ENCODE measurements at regions not wholly inside any gene's neighbourhood (a gene's known extent, or its start where the extent isn't known, plus 50 kb on each side); places are given as distances from the start of the nearest gene placed in this dataset.

DNA sequence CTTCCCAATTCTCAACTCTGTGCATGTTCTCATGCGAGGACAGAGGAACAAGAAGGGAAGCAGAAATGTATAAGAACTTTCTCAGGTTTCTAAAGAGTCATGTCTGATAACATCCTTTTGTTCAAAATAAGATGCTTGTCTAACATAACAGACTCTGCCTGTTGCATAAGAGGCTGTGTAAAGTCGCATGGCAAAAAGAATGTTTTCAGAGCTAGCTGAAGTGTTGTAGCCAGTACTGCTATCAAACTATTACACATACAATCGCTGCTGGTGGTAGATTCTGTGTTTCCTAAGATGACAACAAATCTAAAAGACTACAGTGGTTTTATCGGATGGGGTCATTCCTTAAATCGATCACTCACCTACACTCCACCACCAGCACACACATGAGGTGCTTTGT is 487.5 kb downstream of the IRS1 start:
- Mint-ChIP-seq H3K27me3 (ENCODE audit: low read depth) (no peaks in the 10 kb centered on the region), H3K36me3 (ENCODE audit: low read depth) (no peaks in the 10 kb centered on the region), H3K9me3 (no peaks in the 10 kb centered on the region), H3K4me3 (no peak overlapping the region), H3K27ac (ENCODE audit: unreplicated experiment) (no peak overlapping the region), H3K4me1 (no peaks in the 10 kb centered on the region)
- no peak for DNase-seq (ENCODE audit: low read depth, low spot score)
- TF ChIP-seq, protein P1, sequence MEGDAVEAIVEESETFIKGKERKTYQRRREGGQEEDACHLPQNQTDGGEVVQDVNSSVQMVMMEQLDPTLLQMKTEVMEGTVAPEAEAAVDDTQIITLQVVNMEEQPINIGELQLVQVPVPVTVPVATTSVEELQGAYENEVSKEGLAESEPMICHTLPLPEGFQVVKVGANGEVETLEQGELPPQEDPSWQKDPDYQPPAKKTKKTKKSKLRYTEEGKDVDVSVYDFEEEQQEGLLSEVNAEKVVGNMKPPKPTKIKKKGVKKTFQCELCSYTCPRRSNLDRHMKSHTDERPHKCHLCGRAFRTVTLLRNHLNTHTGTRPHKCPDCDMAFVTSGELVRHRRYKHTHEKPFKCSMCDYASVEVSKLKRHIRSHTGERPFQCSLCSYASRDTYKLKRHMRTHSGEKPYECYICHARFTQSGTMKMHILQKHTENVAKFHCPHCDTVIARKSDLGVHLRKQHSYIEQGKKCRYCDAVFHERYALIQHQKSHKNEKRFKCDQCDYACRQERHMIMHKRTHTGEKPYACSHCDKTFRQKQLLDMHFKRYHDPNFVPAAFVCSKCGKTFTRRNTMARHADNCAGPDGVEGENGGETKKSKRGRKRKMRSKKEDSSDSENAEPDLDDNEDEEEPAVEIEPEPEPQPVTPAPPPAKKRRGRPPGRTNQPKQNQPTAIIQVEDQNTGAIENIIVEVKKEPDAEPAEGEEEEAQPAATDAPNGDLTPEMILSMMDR (conservative IDR thresholded peaks at IDR 0.05): no peak

DNA sequence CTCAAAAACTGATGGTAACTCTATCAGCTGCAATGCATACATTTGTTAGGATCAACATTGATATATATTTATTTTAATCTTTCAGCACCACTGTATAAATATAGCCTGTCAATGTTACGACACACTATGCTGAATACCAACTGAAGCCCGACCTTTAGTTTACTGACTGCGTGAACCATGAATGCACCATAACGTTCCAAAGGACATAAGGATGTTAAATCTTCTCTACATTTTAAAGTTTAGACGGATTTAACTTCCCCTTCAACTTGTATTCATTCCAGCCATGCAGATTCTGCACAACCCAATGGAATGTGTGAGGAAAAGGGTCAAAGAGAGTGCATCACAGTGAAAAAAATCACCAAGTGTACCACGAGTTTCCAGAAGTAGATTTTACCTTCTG is 489.5 kb downstream of the IRS1 start:
- Mint-ChIP-seq H3K9me3 (no peaks in the 10 kb centered on the region), H3K27me3 (ENCODE audit: low read depth) (no peaks in the 10 kb centered on the region), H3K27ac (ENCODE audit: unreplicated experiment) (no peak overlapping the region), H3K36me3 (ENCODE audit: low read depth) (no peaks in the 10 kb centered on the region), H3K4me1 (no peaks in the 10 kb centered on the region), H3K4me3 (no peak overlapping the region)
- TF ChIP-seq, protein P1 (conservative IDR thresholded peaks at IDR 0.05): no peak
- DNase-seq (ENCODE audit: low read depth, low spot score): no peak

DNA sequence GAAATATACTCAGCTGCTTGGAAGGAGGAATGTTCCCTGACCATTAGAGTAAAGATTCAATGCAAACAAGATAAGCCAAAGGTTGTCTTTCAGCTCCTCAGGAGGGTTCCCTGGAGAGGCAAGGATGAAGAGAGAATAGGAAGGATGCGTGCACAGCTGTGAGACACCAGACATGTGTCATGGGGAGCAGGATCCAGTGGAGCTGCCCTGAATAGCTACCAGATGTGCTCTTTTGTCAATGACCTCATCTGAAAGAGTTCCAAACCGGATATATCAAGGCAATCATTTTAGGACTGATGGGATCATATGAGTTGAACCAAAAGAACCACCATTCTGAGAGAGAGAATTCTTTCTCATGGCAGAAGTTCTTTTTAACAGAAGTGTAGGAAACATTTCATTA is 490.6 kb downstream of the IRS1 start:
- no peak overlapping the region for H3K27ac Mint-ChIP-seq (ENCODE audit: unreplicated experiment)

DNA sequence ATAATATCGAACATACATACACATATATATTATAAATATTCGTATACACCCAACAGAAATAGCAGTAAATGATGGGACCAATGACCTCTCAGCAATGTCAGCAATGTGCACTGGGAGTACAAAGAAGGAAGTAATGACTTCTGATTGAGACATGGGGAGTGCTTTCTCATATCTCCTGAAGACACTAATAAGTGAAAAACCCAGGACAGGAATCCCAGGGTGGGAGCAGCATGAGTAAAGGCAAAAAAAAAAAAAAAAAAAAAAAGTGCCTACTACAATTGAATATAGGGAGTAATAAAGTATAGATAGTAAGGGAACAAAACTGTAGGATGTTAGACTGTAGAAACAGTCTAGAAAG is 491.3 kb downstream of the IRS1 start:
- Mint-ChIP-seq H3K9me3 (no peaks in the 10 kb centered on the region), H3K4me3 (no peak overlapping the region), H3K27ac (ENCODE audit: unreplicated experiment) (no peak overlapping the region), H3K36me3 (ENCODE audit: low read depth) (no peaks in the 10 kb centered on the region), H3K4me1 (no peaks in the 10 kb centered on the region), H3K27me3 (ENCODE audit: low read depth) (no peaks in the 10 kb centered on the region)
- TF ChIP-seq, protein P1 (conservative IDR thresholded peaks at IDR 0.05): no peak
- no peak for DNase-seq (ENCODE audit: low read depth, low spot score)

More for the DNA sequence above, 490.6 kb downstream of the IRS1 start:
- no peak overlapping the region for H3K4me3 Mint-ChIP-seq
- no peaks in the 10 kb centered on the region for H3K9me3 Mint-ChIP-seq
- H3K4me1 Mint-ChIP-seq: no peaks in the 10 kb centered on the region
- no peak for DNase-seq (ENCODE audit: low read depth, low spot score)
- TF ChIP-seq, protein P1 (conservative IDR thresholded peaks at IDR 0.05): no peak
- no peaks in the 10 kb centered on the region for H3K27me3 Mint-ChIP-seq (ENCODE audit: low read depth)
- no peaks in the 10 kb centered on the region for H3K36me3 Mint-ChIP-seq (ENCODE audit: low read depth)

DNA sequence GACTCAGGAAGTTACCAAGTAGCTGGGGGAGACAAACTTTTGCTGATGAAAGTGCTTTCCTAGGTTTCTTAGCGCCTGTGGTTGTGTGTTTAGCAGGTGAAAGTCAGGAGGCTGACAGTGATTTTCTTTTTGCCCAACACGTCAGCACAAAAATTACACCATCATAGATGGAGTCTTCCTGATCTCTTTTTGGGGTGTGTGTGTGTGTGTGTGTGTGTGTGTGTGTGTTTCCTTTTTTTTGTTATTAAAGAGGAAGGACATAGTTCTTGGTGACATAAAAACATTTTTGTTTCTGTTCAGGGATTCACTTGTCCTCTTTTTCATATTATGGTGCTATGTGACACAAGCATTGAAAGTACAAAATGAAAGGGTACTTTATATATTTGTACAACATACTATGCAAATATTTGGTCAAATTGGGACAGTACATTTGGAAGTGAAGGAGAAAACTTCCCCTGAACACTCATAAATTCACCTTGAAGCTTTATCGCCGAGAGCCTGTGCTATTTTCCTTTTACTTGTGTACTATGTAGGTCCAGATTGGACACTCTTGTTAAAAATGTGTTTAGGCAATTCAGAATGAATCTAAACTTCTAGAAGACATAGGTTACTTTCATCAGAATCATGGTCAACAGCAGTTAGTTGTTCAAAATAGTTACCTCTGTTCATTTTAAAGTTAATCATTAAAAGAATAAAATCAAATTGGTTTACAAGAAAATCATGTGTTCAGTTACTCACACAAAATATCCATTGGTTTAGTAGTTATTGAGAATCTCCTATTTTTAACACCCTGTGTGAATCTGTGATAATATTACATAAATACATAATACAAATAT is 491.9 kb downstream of the IRS1 start:
- TF ChIP-seq, protein P1 (conservative IDR thresholded peaks at IDR 0.05): no peak
- Mint-ChIP-seq H3K36me3 (ENCODE audit: low read depth) (no peaks in the 10 kb centered on the region), H3K27ac (ENCODE audit: unreplicated experiment) (no peak overlapping the region), H3K4me1 (peaks cover 4% of the 10 kb centered on the region), H3K9me3 (no peaks in the 10 kb centered on the region), H3K27me3 (ENCODE audit: low read depth) (no peaks in the 10 kb centered on the region), H3K4me3 (no peak overlapping the region)
- DNase-seq (ENCODE audit: low read depth, low spot score): no peak
